Hepatocyte (in vitro differentiated cells): ENCODE measurements at regions not wholly inside any gene's neighbourhood (a gene's known extent, or its start where the extent isn't known, plus 50 kb on each side); places are given as distances from the start of the nearest gene placed in this dataset.

Experiments
- DNase-seq: peaks from one replicate; pipeline ENCODE4 v3.0.0-alpha.2; 2016; ENCODE audit warnings: low spot score
- H2AFZ ChIP-seq: fragments of 200-600 bp; sonication (generic); 2 replicates; pipeline ENCODE4 v1.6.0; 2016; ENCODE audit warnings: antibody characterized with exemption, mild to moderate bottlenecking
- H3K27ac ChIP-seq: fragments of 200-600 bp; sonication (generic); 2 replicates; pipeline ENCODE4 v1.5.1; 2016; ENCODE audit warnings: mild to moderate bottlenecking
- H3K27me3 ChIP-seq: fragments of 200-600 bp; sonication (generic); 2 replicates; pipeline ENCODE4 v1.6.1; 2016
- H3K36me3 ChIP-seq: fragments of 200-600 bp; sonication (generic); replicated peaks from 2 replicates; pipeline ENCODE4 v1.5.1; 2016; ENCODE audit warnings: low read depth; ENCODE audit not compliant: insufficient read depth
- H3K4me1 ChIP-seq: fragments of 200-600 bp; sonication (generic); 2 replicates; pipeline ENCODE4 v1.5.1; 2016; ENCODE audit warnings: mild to moderate bottlenecking, moderate library complexity; ENCODE audit not compliant: insufficient read depth
- H3K4me2 ChIP-seq: fragments of 200-600 bp; sonication (generic); 2 replicates; pipeline ENCODE4 v1.6.0; 2016
- H3K4me3 ChIP-seq: fragments of 200-600 bp; sonication (generic); 2 replicates; pipeline ENCODE4 v1.5.1; 2016; ENCODE audit warnings: mild to moderate bottlenecking
- H3K79me2 ChIP-seq: fragments of 200-600 bp; sonication (generic); 2 replicates; pipeline ENCODE4 v1.6.0; 2017; ENCODE audit warnings: mild to moderate bottlenecking
- H3K9me2 ChIP-seq: fragments of 200-600 bp; sonication (generic); replicated peaks from 2 replicates; pipeline ENCODE4 v1.6.0; 2017; ENCODE audit warnings: mild to moderate bottlenecking; ENCODE audit not compliant: insufficient read depth
- H3K9me3 ChIP-seq: fragments of 200-600 bp; sonication (generic); 2 replicates; pipeline ENCODE4 v1.5.1; 2016; ENCODE audit warnings: low read depth, mild to moderate bottlenecking
- H4K20me1 ChIP-seq: fragments of 200-600 bp; sonication (generic); 2 replicates; pipeline ENCODE4 v1.6.0; 2016; ENCODE audit warnings: mild to moderate bottlenecking; ENCODE audit not compliant: insufficient read depth, poor library complexity, severe bottlenecking
- CTCF ChIP-seq: fragments of 200-600 bp; sonication (generic); IDR thresholded peaks from 2 replicates; pipeline ENCODE4 v1.5.1; 2016; ENCODE audit warnings: antibody characterized with exemption, mild to moderate bottlenecking; ENCODE audit not compliant: poor library complexity
- EZH2 ChIP-seq: fragments of 200-600 bp; sonication (generic); IDR thresholded peaks from 2 replicates; pipeline ENCODE4 v1.6.1; 2016; ENCODE audit warnings: antibody characterized with exemption, mild to moderate bottlenecking, borderline replicate concordance
- EZH2phosphoT487 ChIP-seq: fragments of 200-600 bp; sonication (generic); IDR thresholded peaks from one replicate; pipeline ENCODE4 v1.6.1; 2018; ENCODE audit warnings: antibody characterized with exemption, mild to moderate bottlenecking, low read depth, moderate library complexity; ENCODE audit not compliant: unreplicated experiment, severe bottlenecking
- WGBS: methylation state at CpG from one replicate; pipeline ENCODE4 v1.1.6; 2016; ENCODE audit warnings: low lambda C conversion rate; ENCODE audit errors: missing lambda C conversion rate; 5-methylcytosine and 5-hydroxymethylcytosine counted together

- H3K36me3 ChIP-seq, result no peaks in the 10 kb centered on the region
- no peak overlapping the region for H3K4me2 ChIP-seq
- no peaks in the 10 kb centered on the region for H4K20me1 ChIP-seq
- no peaks in the 10 kb centered on the region for H3K27me3 ChIP-seq
- H3K4me3 ChIP-seq, result no peak overlapping the region
- no peak for DNase-seq
- no peaks in the 10 kb centered on the region for H3K4me1 ChIP-seq
- TF ChIP-seq EZH2 (no peak), EZH2phosphoT487 (no peak), CTCF (no peak)
- WGBS, result 97% methylated on average over 10 of the region's 10 CpGs
- no peak overlapping the region for H2AFZ ChIP-seq
- no peak overlapping the region for H3K27ac ChIP-seq
- no peaks in the 10 kb centered on the region for H3K9me3 ChIP-seq
- no peaks in the 10 kb centered on the region for H3K79me2 ChIP-seq
- H3K9me2 ChIP-seq, result no peaks in the 10 kb centered on the region
Observed at GRCh38 chr11:104339380-104339831, 175.5 kb upstream of the PDGFD start.

DNA sequence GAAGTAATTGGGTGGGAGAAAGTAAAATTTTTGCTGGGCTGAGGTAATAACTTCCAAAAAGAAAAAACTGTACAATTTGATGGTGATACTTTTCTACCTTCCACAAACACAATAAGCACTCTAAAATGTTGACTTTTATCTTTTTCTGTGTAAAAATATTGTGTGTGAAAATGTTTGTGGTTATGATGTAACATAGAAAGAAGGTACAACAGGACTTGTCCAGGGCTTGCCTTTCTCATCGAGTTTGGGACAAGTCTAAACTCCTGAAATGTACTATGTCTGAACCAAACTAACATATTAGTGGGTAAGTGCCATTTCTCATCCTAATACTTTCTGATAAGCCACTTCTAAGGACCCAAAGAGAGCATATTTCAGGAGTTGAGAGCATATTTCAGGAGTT is 174.2 kb upstream of the PDGFD start:
- Histone ChIP-seq H3K4me3 (no peak overlapping the region), H3K9me3 (no peaks in the 10 kb centered on the region), H3K4me2 (no peak overlapping the region), H3K27ac (no peak overlapping the region), H3K9me2 (no peaks in the 10 kb centered on the region), H3K27me3 (no peaks in the 10 kb centered on the region), H3K4me1 (no peaks in the 10 kb centered on the region), H4K20me1 (no peaks in the 10 kb centered on the region), H3K79me2 (no peaks in the 10 kb centered on the region), H3K36me3 (no peaks in the 10 kb centered on the region), H2AFZ (no peak overlapping the region)
- DNase-seq, result no peak
- TF ChIP-seq EZH2phosphoT487, result no peak
- TF ChIP-seq EZH2, result no peak
- TF ChIP-seq CTCF, result no peak
- 91% methylated on average over 1 of the region's 1 CpG for WGBS

GRCh38 chr11:104337273-104337672 is 173.3 kb upstream of the PDGFD start:
- Histone ChIP-seq H3K36me3 (no peaks in the 10 kb centered on the region), H3K27me3 (no peaks in the 10 kb centered on the region), H3K9me2 (no peaks in the 10 kb centered on the region), H3K9me3 (no peaks in the 10 kb centered on the region), H3K4me1 (no peaks in the 10 kb centered on the region), H3K4me3 (no peak overlapping the region), H3K27ac (no peak overlapping the region), H4K20me1 (no peaks in the 10 kb centered on the region), H3K79me2 (no peaks in the 10 kb centered on the region), H2AFZ (no peak overlapping the region), H3K4me2 (no peak overlapping the region)
- no peak for TF ChIP-seq EZH2
- TF ChIP-seq EZH2phosphoT487, result no peak
- no peak for TF ChIP-seq CTCF
- 100% methylated on average over 3 of the region's 3 CpGs for WGBS
- no peak for DNase-seq

- 94% methylated on average over 4 of the region's 4 CpGs for WGBS
- TF ChIP-seq CTCF, result peak; percentile 16
- TF ChIP-seq EZH2, result no peak
- H3K36me3 ChIP-seq, result no peaks in the 10 kb centered on the region
- no peak overlapping the region for H2AFZ ChIP-seq
- DNase-seq, result peak; percentile 7
- no peaks in the 10 kb centered on the region for H3K9me3 ChIP-seq
- H3K9me2 ChIP-seq, result no peaks in the 10 kb centered on the region
- H3K27ac ChIP-seq, result no peak overlapping the region
- no peaks in the 10 kb centered on the region for H3K4me1 ChIP-seq
- no peaks in the 10 kb centered on the region for H4K20me1 ChIP-seq
- no peak overlapping the region for H3K4me2 ChIP-seq
- no peak overlapping the region for H3K4me3 ChIP-seq
- no peaks in the 10 kb centered on the region for H3K27me3 ChIP-seq
- H3K79me2 ChIP-seq, result no peaks in the 10 kb centered on the region
Observed at GRCh38 chr11:104333977-104334376, 170.0 kb upstream of the PDGFD start.
